Common myeloid progenitor, CD34-positive (primary cell): ENCODE measurements at regions not wholly inside any gene's neighbourhood (a gene's known extent, or its start where the extent isn't known, plus 50 kb on each side); places are given as distances from the start of the nearest gene placed in this dataset.

Experiments used
- CTCF ChIA-PET: fragments of 350-600 bp; sonication (Branson Sonifier 250); formaldehyde crosslinking; loops from one replicate; lab custom pipeline; 2021; ENCODE audit warnings: antibody characterized with exemption; lab: Charles Lee
- POLR2A ChIA-PET: fragments of 350-600 bp; sonication (Branson Sonifier 250); formaldehyde crosslinking; loops from one replicate; lab custom pipeline; 2021; ENCODE audit warnings: antibody characterized with exemption; lab: Charles Lee
- DNase-seq, 3 donors: peaks; one replicate each; pipeline versions ENCODE4 v3.0.0 to v3.0.0-alpha.2; 2013
- H3K27ac ChIP-seq, 2 experiments: 1 replicate in 1 of 2; 2 replicates in 1 of 2; pipeline ENCODE4 v1.7.0; 2013; ENCODE audit warnings: inconsistent platforms in 2 of 2, low read length in 2 of 2, mild to moderate bottlenecking in 2 of 2, low read depth in 1 of 2, moderate library complexity in 1 of 2; ENCODE audit not compliant: severe bottlenecking in 2 of 2, insufficient read depth in 1 of 2, poor library complexity in 1 of 2
- H3K27me3 ChIP-seq, 5 experiments: replicated peaks in 2 of 5; 1 replicate in 3 of 5; 2 replicates in 2 of 5; pipeline versions ENCODE4 v1.6.1 to v1.7.0; 2013; ENCODE audit warnings: low read length in 4 of 5, mild to moderate bottlenecking in 2 of 5, moderate library complexity in 2 of 5, inconsistent platforms in 1 of 5; ENCODE audit not compliant: insufficient read depth in 5 of 5, control insufficient read depth in 4 of 5
- H3K36me3 ChIP-seq, 4 experiments: 1 replicate in 2 of 4; 2 replicates in 2 of 4; pipeline versions ENCODE4 v1.6.1 to v1.7.0; 2013; ENCODE audit warnings: low read length in 3 of 4, control low read depth in 1 of 4, mild to moderate bottlenecking in 1 of 4; ENCODE audit not compliant: control insufficient read depth in 4 of 4, insufficient read depth in 4 of 4
- H3K4me1 ChIP-seq, 4 experiments: 1 replicate in 3 of 4; 2 replicates in 1 of 4; pipeline versions ENCODE4 v1.6.1 to v1.7.1; 2013; ENCODE audit warnings: low read length in 3 of 4, mild to moderate bottlenecking in 3 of 4, control low read depth in 1 of 4, inconsistent platforms in 1 of 4, moderate library complexity in 1 of 4; ENCODE audit not compliant: control insufficient read depth in 4 of 4, insufficient read depth in 4 of 4; ENCODE audit errors: control extremely low read depth in 1 of 4
- H3K4me3 ChIP-seq, 7 experiments: 1 replicate in 4 of 7; 2 replicates in 3 of 7; pipeline versions ENCODE4 v1.5.1 to v1.7.0; 2013; ENCODE audit warnings: mild to moderate bottlenecking in 7 of 7, low read length in 6 of 7, moderate library complexity in 6 of 7, inconsistent platforms in 2 of 7, low read depth in 2 of 7, control low read depth in 1 of 7; ENCODE audit not compliant: insufficient read depth in 4 of 7, control insufficient read depth in 1 of 7; ENCODE audit errors: extremely low read depth in 1 of 7
- H3K9me3 ChIP-seq, 5 experiments: 1 replicate in 4 of 5; 2 replicates in 1 of 5; pipeline versions ENCODE4 v1.6.1 to v1.7.1; 2013; ENCODE audit warnings: low read length in 4 of 5, mild to moderate bottlenecking in 2 of 5, inconsistent platforms in 1 of 5, low read depth in 1 of 5, moderate library complexity in 1 of 5; ENCODE audit not compliant: control insufficient read depth in 4 of 5, insufficient read depth in 2 of 5; ENCODE audit errors: control extremely low read depth in 1 of 5
- WGBS: methylation state at CpG from one replicate; pipeline ENCODE4 v1.1.5; 2013; ENCODE audit not compliant: insufficient coverage; 5-methylcytosine and 5-hydroxymethylcytosine counted together

DNA sequence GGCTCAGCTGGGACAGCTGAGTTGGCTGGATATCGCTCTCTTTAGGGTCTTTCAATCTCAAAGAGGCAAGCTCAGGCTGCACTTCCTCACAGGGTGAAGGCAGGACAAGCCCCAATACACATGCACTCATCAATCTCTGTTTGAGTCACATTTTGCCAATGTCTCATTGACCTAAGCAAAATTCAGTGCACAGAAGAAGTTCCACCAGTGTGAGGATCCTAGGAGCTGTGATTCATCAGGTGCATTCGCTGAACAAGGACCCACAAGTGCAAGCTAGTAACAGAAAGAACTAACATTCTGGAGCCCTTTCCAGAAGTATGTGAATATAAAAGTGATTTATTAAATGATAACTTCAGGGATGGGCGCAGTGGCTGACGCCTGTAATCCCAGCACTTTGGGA is 477.2 kb downstream of the GPAM start:
- H3K27ac ChIP-seq, result no peak overlapping the region
- ChIA-PET CTCF (no interaction called here), POLR2A (no interaction called here)

DNA sequence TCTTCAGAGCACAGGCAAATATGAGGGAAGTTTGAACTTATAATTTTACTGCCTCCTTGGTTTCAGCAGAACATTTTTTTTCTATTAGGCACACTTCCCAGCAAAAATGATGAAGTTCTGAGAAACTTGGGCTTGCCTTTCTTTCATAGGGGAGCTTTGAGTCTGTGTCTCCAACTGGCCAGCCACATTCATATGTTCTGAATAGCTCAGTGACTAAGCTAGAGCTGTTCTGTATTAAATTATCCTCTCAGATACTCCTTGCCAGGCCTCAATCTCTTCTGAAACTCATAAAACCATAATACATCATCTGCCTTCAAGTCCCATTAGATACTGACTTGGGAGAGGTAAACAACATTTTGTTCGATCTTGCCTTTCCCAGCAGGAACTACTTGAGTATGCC is 476.5 kb downstream of the GPAM start:
- Histone ChIP-seq H3K4me3 (no peak overlapping the region), H3K36me3 (no peaks in the 10 kb centered on the region), H3K9me3 (peaks cover 0 to 2% (median 0%) of the 10 kb centered on the region in 5 experiments), H3K4me1 (no peaks in the 10 kb centered on the region), H3K27ac (no peak overlapping the region), H3K27me3 (no peaks in the 10 kb centered on the region)
- ChIA-PET POLR2A (no interaction called here), CTCF (no interaction called here)
- 100% methylated on average over 1 of the region's 1 CpG for WGBS
- no peak for DNase-seq

More for the DNA sequence above, 477.2 kb downstream of the GPAM start:
- Histone ChIP-seq H3K36me3 (no peaks in the 10 kb centered on the region), H3K27me3 (no peaks in the 10 kb centered on the region), H3K4me1 (no peaks in the 10 kb centered on the region), H3K4me3 (no peak overlapping the region), H3K9me3 (peaks cover 0 to 2% (median 0%) of the 10 kb centered on the region in 5 experiments)
- 100% methylated on average over 1 of the region's 4 CpGs for WGBS
- no peak for DNase-seq

DNA sequence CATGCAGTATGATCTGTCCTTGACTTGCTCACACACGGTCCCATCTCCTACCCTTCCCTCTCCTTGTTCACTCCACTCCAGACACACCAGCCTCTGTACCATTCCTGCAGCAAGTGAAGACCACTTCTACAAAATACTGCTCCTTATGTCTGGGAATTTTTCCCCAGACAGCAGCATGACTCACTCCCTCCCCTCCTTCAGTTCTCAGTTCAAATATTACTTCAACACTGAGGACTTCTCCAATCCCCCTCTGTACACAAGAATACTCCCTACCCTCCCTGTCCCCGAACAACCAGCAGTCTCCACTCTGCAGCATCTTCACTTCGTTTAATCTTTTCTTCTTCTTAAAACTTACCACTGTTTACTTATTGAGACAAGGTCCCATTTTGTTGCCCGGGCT is 474.0 kb downstream of the GPAM start:
- no peak for DNase-seq
- ChIA-PET CTCF (no interaction called here), POLR2A (no interaction called here)
- Histone ChIP-seq H3K9me3 (peaks cover 0 to 21% (median 18%) of the 10 kb centered on the region in 5 experiments), H3K4me3 (no peak overlapping the region), H3K4me1 (no peaks in the 10 kb centered on the region), H3K27me3 (no peaks in the 10 kb centered on the region), H3K27ac (no peak overlapping the region), H3K36me3 (no peaks in the 10 kb centered on the region)
- 98% methylated on average over 3 of the region's 4 CpGs for WGBS

DNA sequence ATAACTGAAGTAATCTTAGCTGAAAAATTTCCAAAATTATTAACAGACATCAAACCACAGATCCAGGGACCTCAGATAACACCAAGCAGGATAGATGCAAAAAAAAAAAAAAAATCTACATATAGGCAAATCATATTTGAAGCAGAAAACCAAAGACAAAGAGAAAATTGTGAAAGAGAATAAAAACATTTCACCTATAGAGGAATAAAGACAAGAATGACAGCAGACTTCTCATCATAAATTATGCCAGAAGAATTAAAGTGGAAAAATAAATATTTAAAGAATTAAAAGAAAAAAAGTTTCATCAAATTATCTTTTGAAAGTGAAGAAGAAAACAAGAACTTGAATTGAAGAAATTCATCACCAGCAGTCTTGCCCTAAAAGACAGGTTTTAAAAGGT is 467.5 kb downstream of the GPAM start:
- ChIA-PET CTCF (no interaction called here), POLR2A (no interaction called here)
- no peaks in the 10 kb centered on the region for H3K27me3 ChIP-seq
- H3K27ac ChIP-seq, result no peak overlapping the region
- no peaks in the 10 kb centered on the region for H3K36me3 ChIP-seq
- no peak overlapping the region for H3K4me3 ChIP-seq
- peaks cover 2 to 40% (median 20%) of the 10 kb centered on the region in 5 experiments for H3K9me3 ChIP-seq
- no peak for DNase-seq
- no peaks in the 10 kb centered on the region for H3K4me1 ChIP-seq

- WGBS, result no CpG with 5 or more reads among the region's 1 CpG
- no peak overlapping the region for H3K27ac ChIP-seq
- no peak for DNase-seq
- no peak overlapping the region for H3K4me3 ChIP-seq
- H3K4me1 ChIP-seq, result no peaks in the 10 kb centered on the region
- no peaks in the 10 kb centered on the region for H3K27me3 ChIP-seq
- CTCF ChIA-PET, result no interaction called here
- no peaks in the 10 kb centered on the region for H3K36me3 ChIP-seq
- POLR2A ChIA-PET, result no interaction called here
- no peaks in the 10 kb centered on the region for H3K9me3 ChIP-seq
Observed at GRCh38 chr10:111724121-111724520, 459.4 kb downstream of the GPAM start.

GRCh38 chr10:111725050-111725449 is 458.5 kb downstream of the GPAM start:
- ChIA-PET CTCF (no interaction called here), POLR2A (no interaction called here)
- H3K4me1 ChIP-seq, result no peaks in the 10 kb centered on the region
- no peak overlapping the region for H3K4me3 ChIP-seq
- no peak overlapping the region for H3K27ac ChIP-seq
- H3K36me3 ChIP-seq, result no peaks in the 10 kb centered on the region
- H3K9me3 ChIP-seq, result no peaks in the 10 kb centered on the region
- no peaks in the 10 kb centered on the region for H3K27me3 ChIP-seq
- no peak for DNase-seq

- Histone ChIP-seq H3K4me1 (no peaks in the 10 kb centered on the region), H3K36me3 (no peaks in the 10 kb centered on the region), H3K9me3 (peaks cover 0 to 4% (median 0%) of the 10 kb centered on the region in 5 experiments), H3K27me3 (no peaks in the 10 kb centered on the region), H3K4me3 (no peak overlapping the region), H3K27ac (no peak overlapping the region)
- POLR2A ChIA-PET, result no interaction called here
- no peak for DNase-seq
- WGBS, result no CpG with 5 or more reads among the region's 1 CpG
- CTCF ChIA-PET, result no interaction called here
Observed at GRCh38 chr10:111732166-111732785, 451.3 kb downstream of the GPAM start.
